K562 (cell line): ENCODE measurements at regions not wholly inside any gene's neighbourhood (a gene's known extent, or its start where the extent isn't known, plus 50 kb on each side); places are given as distances from the start of the nearest gene placed in this dataset.

Source experiments
- ATAC-seq: fragments of 200-7000 bp; cut with Tn5 transposase; 3 replicates; pipeline ENCODE4 v1.9.1; 2020; ENCODE audit warnings: moderate library complexity
- BruUV-seq: library from RNA; stranded (reverse); fragments of 400-500 nt; replicated peaks from 2 replicates; lab custom pipeline; 2021; lab: Mats Ljungman, UMichigan
- CTCF ChIA-PET: fragments of 300-600 bp; formaldehyde crosslinking; extraction: SDS; loops from one replicate; lab custom pipeline; 2021; ENCODE audit warnings: low intra/inter-chr PET ratio; lab: Yijun Ruan, JAX
- POLR2A ChIA-PET: fragments of 300-600, 350-650 bp; sonication (Branson Sonifier 250); formaldehyde crosslinking; extraction: SDS; loops from one replicate; lab custom pipeline; 2021; ENCODE audit warnings: antibody characterized with exemption, inconsistent platforms; lab: Yijun Ruan, JAX
- DNase-seq, 4 experiments: peaks; one replicate each; pipeline versions ENCODE4 v3.0.0 to v3.0.0-alpha.2; 2011 to 2018; ENCODE audit warnings: low spot score in 3 of 4, mixed read lengths in 3 of 4; ENCODE audit errors: extremely low read depth in 1 of 4
- FAIRE-seq: peaks from 2 replicates; lab custom pipeline; 2011; peaks lifted over from hg19 to GRCh38; lab: Jason Lieb, UNC
- H2AFZ ChIP-seq: 2 replicates; pipeline ENCODE4 v1.6.0; 2011; ENCODE audit warnings: low read depth, low read length, control low read depth, inconsistent platforms
- H3K27ac ChIP-seq: fragments of 200-600 bp; 3 replicates; pipeline ENCODE4 v1.8.0; 2011; ENCODE audit warnings: low read depth, mild to moderate bottlenecking, control low read depth, inconsistent platforms, low read length, moderate library complexity, mixed read lengths; ENCODE audit errors: extremely low read depth
- H3K27me3 ChIP-seq, 2 experiments: fragments of 300-600 bp in 1 of 2; 2 replicates in 1 of 2; 3 replicates in 1 of 2; pipeline versions ENCODE4 v1.6.0 to v1.8.0; 2011; ENCODE audit warnings: inconsistent platforms in 2 of 2, low read length in 2 of 2, mild to moderate bottlenecking in 1 of 2, mixed read lengths in 1 of 2, moderate library complexity in 1 of 2; ENCODE audit not compliant: control insufficient read depth in 2 of 2, insufficient read depth in 2 of 2
- H3K36me3 ChIP-seq: fragments of 300-600 bp; 3 replicates; pipeline ENCODE4 v1.8.0; 2011; ENCODE audit warnings: mild to moderate bottlenecking, low read length, inconsistent platforms; ENCODE audit not compliant: control insufficient read depth, insufficient read depth
- H3K4me1 ChIP-seq, 2 experiments: fragments of 200-600 bp in 1 of 2; replicated peaks in 1 of 2; 2 replicates in 1 of 2; 3 replicates in 1 of 2; pipeline versions ENCODE4 v1.5.1 to v1.8.0; 2011; ENCODE audit warnings: inconsistent platforms in 2 of 2, low read length in 2 of 2, mild to moderate bottlenecking in 1 of 2, mixed read lengths in 1 of 2, moderate library complexity in 1 of 2; ENCODE audit not compliant: control insufficient read depth in 2 of 2, insufficient read depth in 2 of 2
- H3K4me2 ChIP-seq: 2 replicates; pipeline ENCODE4 v1.6.1; 2011; ENCODE audit warnings: low read length, control low read depth, inconsistent platforms, mixed read lengths; ENCODE audit not compliant: insufficient read depth
- H3K4me3 ChIP-seq: fragments of 200-600 bp; sonication (generic), shearing (Covaris generic); 2 replicates; pipeline ENCODE4 v1.5.1; 2016; ENCODE audit warnings: control low read depth, inconsistent platforms
- H3K79me2 ChIP-seq: fragments of 200-600 bp; 3 replicates; pipeline ENCODE4 v1.8.0; 2011; ENCODE audit warnings: low read length, inconsistent platforms; ENCODE audit not compliant: control insufficient read depth, insufficient read depth
- H3K9ac ChIP-seq, 2 experiments: 2 replicates each; pipeline versions ENCODE4 v1.6.0 to v1.6.1; 2011; ENCODE audit warnings: low read depth in 2 of 2, low read length in 2 of 2, control low read depth in 1 of 2, inconsistent platforms in 1 of 2, mild to moderate bottlenecking in 1 of 2, mixed read lengths in 1 of 2; ENCODE audit not compliant: insufficient read depth in 1 of 2
- H3K9me1 ChIP-seq: one replicate; pipeline ENCODE4 v1.6.0; 2011; ENCODE audit warnings: inconsistent platforms, mild to moderate bottlenecking, low read length, moderate library complexity; ENCODE audit not compliant: control insufficient read depth, insufficient read depth
- H3K9me3 ChIP-seq: replicated peaks from 2 replicates; pipeline ENCODE4 v1.5.1; 2011; ENCODE audit warnings: low read depth, low read length, inconsistent platforms; ENCODE audit not compliant: control insufficient read depth, insufficient read depth
- H4K20me1 ChIP-seq: replicated peaks from 2 replicates; pipeline ENCODE4 v1.6.1; 2011; ENCODE audit warnings: low read length, inconsistent platforms, mixed read lengths; ENCODE audit not compliant: control insufficient read depth, insufficient read depth
- BRF2 ChIP-seq: IDR thresholded peaks from 3 replicates; pipeline ENCODE4 v1.6.1; 2011; ENCODE audit warnings: borderline replicate concordance, mild to moderate bottlenecking; ENCODE audit not compliant: insufficient read length, insufficient read depth
- THAP7 ChIP-seq: fragments of 250-450 bp; sonication (Bioruptor Pico); IDR thresholded peaks from 2 replicates; pipeline ENCODE4 v1.5.0; 2021
- ZFPM2 ChIP-seq: fragments of 250-450 bp; sonication (Bioruptor Pico); IDR thresholded peaks from 2 replicates; pipeline ENCODE4 v1.5.1; 2022; ENCODE audit warnings: mild to moderate bottlenecking
- ZNF395 ChIP-seq: fragments of 200-800 bp; sonication (Bioruptor generic); IDR thresholded peaks from 2 replicates; pipeline ENCODE4 v1.6.1; 2017; ENCODE audit warnings: missing genetic modification characterization, missing compliant biosample characterization
- ZNF592 ChIP-seq: fragments of 450-650 bp; IDR thresholded peaks from 2 replicates; pipeline ENCODE4 v1.6.1; 2017; ENCODE audit warnings: antibody characterized with exemption, mild to moderate bottlenecking
- WGBS: fragments of 100-300 bp; shearing (Covaris generic); methylation state at CpG from one replicate; pipeline ENCODE4 v1.1.6; 2016; ENCODE audit warnings: low coverage, mixed read lengths; ENCODE audit not compliant: insufficient coverage; ENCODE audit errors: missing lambda C conversion rate; 5-methylcytosine and 5-hydroxymethylcytosine counted together
- in situ Hi-C: fragments of 300-500 bp; cut with MboI; formaldehyde crosslinking; loops from 4 replicates; pipeline ENCODE4 v1.15.0; 2018; ENCODE audit warnings: inconsistent platforms, mixed read lengths
- intact Hi-C: fragments of 100-400 bp; cut with micrococcal nuclease; formaldehyde crosslinking; loops from 2 replicates; pipeline ENCODE4 v1.14.2; 2022

- TF ChIP-seq ZNF592 = no peak
- TF ChIP-seq, all 486 proteins: peak for 7
Observed at GRCh38 chr3:177529071-177529550, 331.8 kb upstream of the TBL1XR1 start (continued).

GRCh38 chr3:177529716-177530335 lies 332.5 kb upstream of the TBL1XR1 start:
- 40% methylated on average over 5 of the region's 5 CpGs for WGBS
- Histone ChIP-seq H3K4me3 (no peak overlapping the region), H3K9me3 (no peaks in the 10 kb centered on the region)
- no peak for TF ChIP-seq ZNF395 (CRISPR knock-in tag)
- no peak for TF ChIP-seq ZFPM2 (CRISPR knock-in tag)
- no peak for TF ChIP-seq BRF2
- TF ChIP-seq THAP7 (CRISPR knock-in tag) = no peak
- TF ChIP-seq, all 486 proteins: peak for 0
- H3K4me2 ChIP-seq = no peak overlapping the region
- no peak overlapping the region for H3K9ac ChIP-seq
- intact Hi-C loops (no loop called here), in situ Hi-C loops (no loop called here)
- no peaks in the 10 kb centered on the region for H3K36me3 ChIP-seq
- BruUV-seq = no TSS peak
- no peak overlapping the region for H2AFZ ChIP-seq
- ATAC-seq (no peak), FAIRE-seq (no peak), DNase-seq (no peak)
- no peaks in the 10 kb centered on the region for H3K27me3 ChIP-seq
- no peaks in the 10 kb centered on the region for H3K79me2 ChIP-seq
- H3K27ac ChIP-seq = no peak overlapping the region
- ChIA-PET POLR2A (interaction anchor here (1.0 to 2.0 kb wide), 2 partner anchors 23 to 61 kb away, joined by 4 to 5 read pairs; no protein-coding TSS in a partner anchor), CTCF (no interaction called here)
- H3K9me1 ChIP-seq = no peaks in the 10 kb centered on the region
- H4K20me1 ChIP-seq = no peaks in the 10 kb centered on the region
- H3K4me1 ChIP-seq = no peaks in the 10 kb centered on the region; a peak in 1 of 5 replicates
